ENCODE measurements at regions not wholly inside any gene's neighbourhood (a gene's known extent, or its start where the extent isn't known, plus 50 kb on each side); places are given as distances from the start of the nearest gene placed in this dataset.

GRCh38 chr1:38270849-38271633, 224.4 kb upstream of the POU3F1 start:
- H3K27ac ChIP-seq (ENCODE audit: low read depth, low read length): no peak overlapping the region
- H3K9ac ChIP-seq (ENCODE audit: low read depth in 1 of 2, low read length in 2 of 2): no peak overlapping the region
- H3K9me3 ChIP-seq (ENCODE audit: control insufficient read depth in 1 of 2, low read length in 2 of 2): no peaks in the 10 kb centered on the region
- peaks cover 6 to 9% of the 10 kb centered on the region in 2 donors for H3K4me1 ChIP-seq (ENCODE audit: control insufficient read depth in 1 of 2, insufficient read depth in 2 of 2, low read length in 2 of 2)
- no peak overlapping the region for H3K4me3 ChIP-seq (ENCODE audit: low read depth in 1 of 2, low read length in 2 of 2)
- peaks cover 0 to 5% of the 10 kb centered on the region in 2 donors for H3K27me3 ChIP-seq (ENCODE audit: control insufficient read depth in 1 of 2, insufficient read depth in 2 of 2, low read length in 2 of 2)
- no peaks in the 10 kb centered on the region for H3K36me3 ChIP-seq (ENCODE audit: control insufficient read depth in 1 of 2, insufficient read depth in 2 of 2, low read length in 2 of 2)

- Histone ChIP-seq H3K4me1 (ENCODE audit: control insufficient read depth in 1 of 2, insufficient read depth in 2 of 2, low read length in 2 of 2) (peaks cover 6 to 17% of the 10 kb centered on the region in 2 donors), H3K27ac (ENCODE audit: low read depth, low read length) (no peak overlapping the region), H3K9ac (ENCODE audit: low read depth in 1 of 2, low read length in 2 of 2) (no peak overlapping the region), H3K4me3 (ENCODE audit: low read depth in 1 of 2, low read length in 2 of 2) (no peak overlapping the region), H3K36me3 (ENCODE audit: control insufficient read depth in 1 of 2, insufficient read depth in 2 of 2, low read length in 2 of 2) (no peaks in the 10 kb centered on the region), H3K27me3 (ENCODE audit: control insufficient read depth in 1 of 2, insufficient read depth in 2 of 2, low read length in 2 of 2) (peaks cover 0 to 5% of the 10 kb centered on the region in 2 donors), H3K9me3 (ENCODE audit: control insufficient read depth in 1 of 2, low read length in 2 of 2) (no peaks in the 10 kb centered on the region)
These were observed 223.6 kb upstream of the POU3F1 start for GRCh38 chr1:38269923-38270848.

GRCh38 chr1:38268226-38268625, 221.6 kb upstream of the POU3F1 start:
- no peak overlapping the region for H3K9ac ChIP-seq (ENCODE audit: low read depth in 1 of 2, low read length in 2 of 2)
- no peak overlapping the region for H3K4me3 ChIP-seq (ENCODE audit: low read depth in 1 of 2, low read length in 2 of 2)
- H3K27ac ChIP-seq (ENCODE audit: low read depth, low read length): no peak overlapping the region
- H3K9me3 ChIP-seq (ENCODE audit: control insufficient read depth in 1 of 2, low read length in 2 of 2): no peaks in the 10 kb centered on the region
- peaks cover 6 to 21% of the 10 kb centered on the region in 2 donors for H3K4me1 ChIP-seq (ENCODE audit: control insufficient read depth in 1 of 2, insufficient read depth in 2 of 2, low read length in 2 of 2)
- no peaks in the 10 kb centered on the region for H3K36me3 ChIP-seq (ENCODE audit: control insufficient read depth in 1 of 2, insufficient read depth in 2 of 2, low read length in 2 of 2)
- peaks cover 0 to 5% of the 10 kb centered on the region in 2 donors for H3K27me3 ChIP-seq (ENCODE audit: control insufficient read depth in 1 of 2, insufficient read depth in 2 of 2, low read length in 2 of 2)

GRCh38 chr1:38267037-38268036, 220.7 kb upstream of the POU3F1 start:
- no peaks in the 10 kb centered on the region for H3K36me3 ChIP-seq (ENCODE audit: control insufficient read depth in 1 of 2, insufficient read depth in 2 of 2, low read length in 2 of 2)
- H3K9ac ChIP-seq (ENCODE audit: low read depth in 1 of 2, low read length in 2 of 2): no peak overlapping the region
- H3K4me1 ChIP-seq (ENCODE audit: control insufficient read depth in 1 of 2, insufficient read depth in 2 of 2, low read length in 2 of 2): peaks cover 6 to 21% of the 10 kb centered on the region in 2 donors
- no peak overlapping the region for H3K27ac ChIP-seq (ENCODE audit: low read depth, low read length)
- H3K27me3 ChIP-seq (ENCODE audit: control insufficient read depth in 1 of 2, insufficient read depth in 2 of 2, low read length in 2 of 2): peaks cover 0 to 5% of the 10 kb centered on the region in 2 donors
- H3K4me3 ChIP-seq (ENCODE audit: low read depth in 1 of 2, low read length in 2 of 2): no peak overlapping the region
- no peaks in the 10 kb centered on the region for H3K9me3 ChIP-seq (ENCODE audit: control insufficient read depth in 1 of 2, low read length in 2 of 2)

DNA sequence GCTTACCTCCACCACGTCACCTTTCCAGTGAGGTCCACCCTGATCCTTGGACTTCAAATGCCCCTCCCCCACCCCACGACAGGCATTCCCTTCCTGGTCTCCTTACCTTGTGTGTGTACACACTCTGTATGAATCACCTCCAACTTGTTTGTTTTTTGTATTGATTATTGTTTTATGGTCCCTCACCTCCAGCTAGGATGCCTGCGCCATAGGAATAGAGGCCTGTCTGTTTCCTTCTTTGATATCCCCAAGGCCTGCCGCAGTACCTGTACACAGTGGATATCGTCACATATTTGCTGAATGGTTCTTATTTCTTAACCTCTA, 219.6 kb upstream of the POU3F1 start:
- H3K4me1 ChIP-seq (ENCODE audit: control insufficient read depth in 1 of 2, insufficient read depth in 2 of 2, low read length in 2 of 2): peaks cover 6 to 24% of the 10 kb centered on the region in 2 donors
- no peaks in the 10 kb centered on the region for H3K36me3 ChIP-seq (ENCODE audit: control insufficient read depth in 1 of 2, insufficient read depth in 2 of 2, low read length in 2 of 2)
- peaks cover 0 to 5% of the 10 kb centered on the region in 2 donors for H3K27me3 ChIP-seq (ENCODE audit: control insufficient read depth in 1 of 2, insufficient read depth in 2 of 2, low read length in 2 of 2)
- no peak overlapping the region for H3K4me3 ChIP-seq (ENCODE audit: low read depth in 1 of 2, low read length in 2 of 2)
- H3K27ac ChIP-seq (ENCODE audit: low read depth, low read length): no peak overlapping the region
- H3K9ac ChIP-seq (ENCODE audit: low read depth in 1 of 2, low read length in 2 of 2): no peak overlapping the region
- no peaks in the 10 kb centered on the region for H3K9me3 ChIP-seq (ENCODE audit: control insufficient read depth in 1 of 2, low read length in 2 of 2)

- Histone ChIP-seq H3K4me3 (ENCODE audit: low read depth in 1 of 2, low read length in 2 of 2) (no peak overlapping the region), H3K4me1 (ENCODE audit: control insufficient read depth in 1 of 2, insufficient read depth in 2 of 2, low read length in 2 of 2) (peaks cover 10 to 31% of the 10 kb centered on the region in 2 donors), H3K9ac (ENCODE audit: low read depth in 1 of 2, low read length in 2 of 2) (no peak overlapping the region), H3K36me3 (ENCODE audit: control insufficient read depth in 1 of 2, insufficient read depth in 2 of 2, low read length in 2 of 2) (no peaks in the 10 kb centered on the region), H3K27me3 (ENCODE audit: control insufficient read depth in 1 of 2, insufficient read depth in 2 of 2, low read length in 2 of 2) (peaks cover 0 to 5% of the 10 kb centered on the region in 2 donors), H3K27ac (ENCODE audit: low read depth, low read length) (peak overlapping the region; percentile 1), H3K9me3 (ENCODE audit: control insufficient read depth in 1 of 2, low read length in 2 of 2) (no peaks in the 10 kb centered on the region)
These were observed 219.0 kb upstream of the POU3F1 start for GRCh38 chr1:38265293-38266196.

DNA sequence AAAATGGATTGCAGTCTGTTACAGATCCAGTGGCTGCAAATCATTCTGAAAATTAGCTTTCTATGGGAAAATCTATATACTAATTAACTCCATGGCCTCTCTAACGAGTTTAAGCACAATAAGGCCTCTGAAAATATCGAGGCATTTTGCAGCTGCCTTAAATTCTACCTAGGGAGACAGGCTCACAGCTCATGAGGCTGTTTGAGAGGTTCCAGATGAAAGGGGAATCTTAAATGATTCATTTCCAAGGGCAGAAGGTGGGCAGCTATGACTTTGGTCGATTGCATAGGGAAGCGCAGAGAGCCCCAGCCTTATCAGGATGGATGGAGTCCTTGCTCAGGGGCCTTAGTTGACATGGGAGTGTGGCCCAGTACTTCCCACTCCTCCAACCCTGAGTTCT, 216.8 kb upstream of the POU3F1 start:
- no peaks in the 10 kb centered on the region for H3K27me3 ChIP-seq (ENCODE audit: control insufficient read depth in 1 of 2, insufficient read depth in 2 of 2, low read length in 2 of 2)
- H3K9ac ChIP-seq (ENCODE audit: low read depth in 1 of 2, low read length in 2 of 2): no peak overlapping the region
- no peak overlapping the region for H3K4me3 ChIP-seq (ENCODE audit: low read depth in 1 of 2, low read length in 2 of 2)
- no peaks in the 10 kb centered on the region for H3K36me3 ChIP-seq (ENCODE audit: control insufficient read depth in 1 of 2, insufficient read depth in 2 of 2, low read length in 2 of 2)
- no peaks in the 10 kb centered on the region for H3K9me3 ChIP-seq (ENCODE audit: control insufficient read depth in 1 of 2, low read length in 2 of 2)
- H3K4me1 ChIP-seq (ENCODE audit: control insufficient read depth in 1 of 2, insufficient read depth in 2 of 2, low read length in 2 of 2): peaks cover 18 to 42% of the 10 kb centered on the region in 2 donors
- no peak overlapping the region for H3K27ac ChIP-seq (ENCODE audit: low read depth, low read length)

GRCh38 chr1:38261574-38261973, 215.0 kb upstream of the POU3F1 start:
- Histone ChIP-seq H3K36me3 (ENCODE audit: control insufficient read depth in 1 of 2, insufficient read depth in 2 of 2, low read length in 2 of 2) (no peaks in the 10 kb centered on the region), H3K4me3 (ENCODE audit: low read depth in 1 of 2, low read length in 2 of 2) (no peak overlapping the region), H3K9ac (ENCODE audit: low read depth in 1 of 2, low read length in 2 of 2) (no peak overlapping the region), H3K27me3 (ENCODE audit: control insufficient read depth in 1 of 2, insufficient read depth in 2 of 2, low read length in 2 of 2) (no peaks in the 10 kb centered on the region), H3K27ac (ENCODE audit: low read depth, low read length) (no peak overlapping the region), H3K4me1 (ENCODE audit: control insufficient read depth in 1 of 2, insufficient read depth in 2 of 2, low read length in 2 of 2) (peaks cover 15 to 38% of the 10 kb centered on the region in 2 donors), H3K9me3 (ENCODE audit: control insufficient read depth in 1 of 2, low read length in 2 of 2) (no peaks in the 10 kb centered on the region)

GRCh38 chr1:38258085-38258627, 211.6 kb upstream of the POU3F1 start:
- no peak overlapping the region for H3K9ac ChIP-seq (ENCODE audit: low read depth in 1 of 2, low read length in 2 of 2)
- H3K27me3 ChIP-seq (ENCODE audit: control insufficient read depth in 1 of 2, insufficient read depth in 2 of 2, low read length in 2 of 2): no peaks in the 10 kb centered on the region
- H3K9me3 ChIP-seq (ENCODE audit: control insufficient read depth in 1 of 2, low read length in 2 of 2): no peaks in the 10 kb centered on the region
- no peak overlapping the region for H3K4me3 ChIP-seq (ENCODE audit: low read depth in 1 of 2, low read length in 2 of 2)
- H3K27ac ChIP-seq (ENCODE audit: low read depth, low read length): no peak overlapping the region
- peaks cover 12 to 21% of the 10 kb centered on the region in 2 donors for H3K4me1 ChIP-seq (ENCODE audit: control insufficient read depth in 1 of 2, insufficient read depth in 2 of 2, low read length in 2 of 2)
- no peaks in the 10 kb centered on the region for H3K36me3 ChIP-seq (ENCODE audit: control insufficient read depth in 1 of 2, insufficient read depth in 2 of 2, low read length in 2 of 2)
